Inflammatory macrophage treated with lipopolysaccharide for 1 hour (primary cell): ENCODE measurements at regions not wholly inside any gene's neighbourhood (a gene's known extent, or its start where the extent isn't known, plus 50 kb on each side); places are given as distances from the start of the nearest gene placed in this dataset.
"Not testable (repeated sequence)": the region's sequence is repeated elsewhere in the genome, so short reads cannot be mapped to it uniquely, and the experiment has no call there.

Source experiments
- DNase-seq, 2 donors: peaks; one replicate each; pipeline ENCODE4 v3.0.0-alpha.2; 2020 to 2022

GRCh38 chr6:11425876-11426275 lies 111.7 kb upstream of the TMEM170B start:
- no peak for DNase-seq

- no peak for DNase-seq
Observed at GRCh38 chr6:11425431-11425871, 112.1 kb upstream of the TMEM170B start.

- DNase-seq = no peak
Observed at GRCh38 chr6:11424395-11425034, 113.0 kb upstream of the TMEM170B start.

GRCh38 chr6:11423667-11424066 lies 113.9 kb upstream of the TMEM170B start:
- no peak for DNase-seq

GRCh38 chr6:11423072-11423471 lies 114.5 kb upstream of the TMEM170B start:
- no peak for DNase-seq

GRCh38 chr6:11419763-11420453 lies 117.6 kb upstream of the TMEM170B start:
- no peak for DNase-seq

- no peak for DNase-seq
Observed at GRCh38 chr6:11418290-11418905, 119.2 kb upstream of the TMEM170B start.

GRCh38 chr6:11416936-11417576 lies 120.5 kb upstream of the TMEM170B start:
- DNase-seq = no peak

- not testable (repeated sequence) for DNase-seq
Observed at GRCh38 chr6:11416099-11416935, 121.2 kb upstream of the TMEM170B start.

GRCh38 chr6:11415557-11415956 lies 122.0 kb upstream of the TMEM170B start:
- DNase-seq = no peak

GRCh38 chr6:11414176-11414963 lies 123.2 kb upstream of the TMEM170B start:
- peak; percentile 66 to 82 for DNase-seq

GRCh38 chr6:11413728-11414127 lies 123.8 kb upstream of the TMEM170B start:
- DNase-seq = peak; percentile 83 to 94

- peak in 1 of 2 donors; percentile 26 for DNase-seq
Observed at GRCh38 chr6:11413117-11413687, 124.3 kb upstream of the TMEM170B start.

- peak; percentile 75 to 80 for DNase-seq
Observed at GRCh38 chr6:11412616-11413015, 124.9 kb upstream of the TMEM170B start.

- peak; percentile 72 to 75 for DNase-seq
Observed at GRCh38 chr6:11412011-11412424, 125.5 kb upstream of the TMEM170B start.

- DNase-seq = no peak
Observed at GRCh38 chr6:11411593-11411992, 126.0 kb upstream of the TMEM170B start.

GRCh38 chr6:11410539-11411307 lies 126.8 kb upstream of the TMEM170B start:
- DNase-seq = no peak

- DNase-seq = no peak
Observed at GRCh38 chr6:11409371-11409770, 128.2 kb upstream of the TMEM170B start.

- no peak for DNase-seq
Observed at GRCh38 chr6:11407414-11407813, 130.1 kb upstream of the TMEM170B start.

- DNase-seq = peak; percentile 38 to 49
Observed at GRCh38 chr6:11404838-11405237, 132.7 kb upstream of the TMEM170B start.

- peak; percentile 33 to 36 for DNase-seq
Observed at GRCh38 chr6:11404081-11404480, 133.5 kb upstream of the TMEM170B start.
